ENCODE measurements at regions not wholly inside any gene's neighbourhood (a gene's known extent, or its start where the extent isn't known, plus 50 kb on each side); places are given as distances from the start of the nearest gene placed in this dataset.

- H3K4me3 ChIP-seq (ENCODE audit: low read depth, poor library complexity, severe bottlenecking) = no peak overlapping the region
- TF ChIP-seq CTCF (IDR thresholded peaks at IDR 0.05) (no peak), POLR2A (IDR thresholded peaks at IDR 0.05) (no peak)
- DNase-seq (ENCODE audit: low spot score in 2 of 2) = no peak
- intact Hi-C loops (cut with DNase I; ENCODE audit: low total_unique reads) = no loop called here
These were observed 901.9 kb downstream of the FAT4 start for GRCh38 chr4:126216611-126217010.

GRCh38 chr4:126221282-126221681 lies 906.5 kb downstream of the FAT4 start:
- no peak for TF ChIP-seq CTCF (IDR thresholded peaks at IDR 0.05)
- H3K4me3 ChIP-seq (ENCODE audit: low read depth, poor library complexity, severe bottlenecking) = no peak overlapping the region
- DNase-seq (ENCODE audit: low spot score in 2 of 2) = no peak
- intact Hi-C loops (cut with DNase I; ENCODE audit: low total_unique reads) = no loop called here
- WGBS, 2 donors = 80 to 86% methylated on average over 3 of the region's 3 CpGs

GRCh38 chr4:126221717-126222340 lies 907.1 kb downstream of the FAT4 start:
- intact Hi-C loops (cut with DNase I; ENCODE audit: low total_unique reads) = no loop called here
- no peak for DNase-seq (ENCODE audit: low spot score in 2 of 2)
- TF ChIP-seq POLR2A (IDR thresholded peaks at IDR 0.05) (no peak), CTCF (IDR thresholded peaks at IDR 0.05) (no peak)

GRCh38 chr4:126223784-126224407 lies 909.1 kb downstream of the FAT4 start:
- WGBS, 2 donors = 75 to 83% methylated on average over 2 of the region's 2 CpGs
- TF ChIP-seq POLR2A (IDR thresholded peaks at IDR 0.05) (no peak), CTCF (IDR thresholded peaks at IDR 0.05) (no peak)
- intact Hi-C loops (cut with DNase I; ENCODE audit: low total_unique reads) = no loop called here
- no peak for DNase-seq (ENCODE audit: low spot score in 2 of 2)
- no peak overlapping the region for H3K4me3 ChIP-seq (ENCODE audit: low read depth, poor library complexity, severe bottlenecking)

More at GRCh38 chr4:126221717-126222340, 907.1 kb downstream of the FAT4 start:
- no peak overlapping the region for H3K4me3 ChIP-seq (ENCODE audit: low read depth, poor library complexity, severe bottlenecking)
- 23 to 45% methylated on average over 1 of the region's 1 CpG for WGBS, 2 donors

GRCh38 chr4:126227428-126227827 lies 912.7 kb downstream of the FAT4 start:
- WGBS, 2 donors = 87 to 91% methylated on average over 4 of the region's 4 CpGs
- intact Hi-C loops (cut with DNase I; ENCODE audit: low total_unique reads) = no loop called here
- no peak overlapping the region for H3K4me3 ChIP-seq (ENCODE audit: low read depth, poor library complexity, severe bottlenecking)
- TF ChIP-seq CTCF (IDR thresholded peaks at IDR 0.05) (no peak), POLR2A (IDR thresholded peaks at IDR 0.05) (no peak)
- no peak for DNase-seq (ENCODE audit: low spot score in 2 of 2)

- DNase-seq (ENCODE audit: low spot score in 2 of 2) = no peak
- WGBS, 2 donors = 88 to 90% methylated on average over 1 of the region's 1 CpG
- H3K4me3 ChIP-seq (ENCODE audit: low read depth, poor library complexity, severe bottlenecking) = no peak overlapping the region
- intact Hi-C loops (cut with DNase I; ENCODE audit: low total_unique reads) = no loop called here
- no peak for TF ChIP-seq CTCF (IDR thresholded peaks at IDR 0.05)
- TF ChIP-seq POLR2A (IDR thresholded peaks at IDR 0.05) = no peak
These were observed 915.5 kb downstream of the FAT4 start for GRCh38 chr4:126230269-126230668.

Measured in lower leg skin (tissue), 4 donors.